ENCODE measurements at regions not wholly inside any gene's neighbourhood (a gene's known extent, or its start where the extent isn't known, plus 50 kb on each side); places are given as distances from the start of the nearest gene placed in this dataset.

- Histone ChIP-seq H3K36me3 (no peaks in the 10 kb centered on the region), H3K4me1 (peaks cover 0 to 6% (median 3%) of the 10 kb centered on the region in 3 donors), H3K27me3 (no peaks in the 10 kb centered on the region), H3K4me3 (no peak overlapping the region), H3K9me3 (no peaks in the 10 kb centered on the region), H3K27ac (no peak overlapping the region)
- FAIRE-seq (no peak), DNase-seq (no peak), ATAC-seq (peak in 3 of 4 donors; percentile 41 to 77 (median 50))
- 58 to 59% methylated on average over 3 of the region's 3 CpGs for WGBS, 2 donors
- intact Hi-C loops (cut with DNase I): no loop called here
- TF ChIP-seq, protein P1, sequence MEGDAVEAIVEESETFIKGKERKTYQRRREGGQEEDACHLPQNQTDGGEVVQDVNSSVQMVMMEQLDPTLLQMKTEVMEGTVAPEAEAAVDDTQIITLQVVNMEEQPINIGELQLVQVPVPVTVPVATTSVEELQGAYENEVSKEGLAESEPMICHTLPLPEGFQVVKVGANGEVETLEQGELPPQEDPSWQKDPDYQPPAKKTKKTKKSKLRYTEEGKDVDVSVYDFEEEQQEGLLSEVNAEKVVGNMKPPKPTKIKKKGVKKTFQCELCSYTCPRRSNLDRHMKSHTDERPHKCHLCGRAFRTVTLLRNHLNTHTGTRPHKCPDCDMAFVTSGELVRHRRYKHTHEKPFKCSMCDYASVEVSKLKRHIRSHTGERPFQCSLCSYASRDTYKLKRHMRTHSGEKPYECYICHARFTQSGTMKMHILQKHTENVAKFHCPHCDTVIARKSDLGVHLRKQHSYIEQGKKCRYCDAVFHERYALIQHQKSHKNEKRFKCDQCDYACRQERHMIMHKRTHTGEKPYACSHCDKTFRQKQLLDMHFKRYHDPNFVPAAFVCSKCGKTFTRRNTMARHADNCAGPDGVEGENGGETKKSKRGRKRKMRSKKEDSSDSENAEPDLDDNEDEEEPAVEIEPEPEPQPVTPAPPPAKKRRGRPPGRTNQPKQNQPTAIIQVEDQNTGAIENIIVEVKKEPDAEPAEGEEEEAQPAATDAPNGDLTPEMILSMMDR (IDR thresholded peaks at IDR 0.05): no peak
Measured at GRCh38 chr10:105634281-105634680, 993.2 kb downstream of the SORCS3 start.

- FAIRE-seq (no peak), DNase-seq (no peak), ATAC-seq (no peak)
- Histone ChIP-seq H3K4me1 (peaks cover 0 to 11% (median 3%) of the 10 kb centered on the region in 3 donors), H3K4me3 (no peak overlapping the region), H3K36me3 (no peaks in the 10 kb centered on the region), H3K27me3 (no peaks in the 10 kb centered on the region), H3K27ac (no peak overlapping the region), H3K9me3 (no peaks in the 10 kb centered on the region)
- 75 to 79% methylated on average over 4 of the region's 4 CpGs for WGBS, 2 donors
- intact Hi-C loops (cut with DNase I): no loop called here
- TF ChIP-seq, protein P1 (IDR thresholded peaks at IDR 0.05): no peak
Measured at GRCh38 chr10:105615715-105616365, 974.8 kb downstream of the SORCS3 start.

DNA sequence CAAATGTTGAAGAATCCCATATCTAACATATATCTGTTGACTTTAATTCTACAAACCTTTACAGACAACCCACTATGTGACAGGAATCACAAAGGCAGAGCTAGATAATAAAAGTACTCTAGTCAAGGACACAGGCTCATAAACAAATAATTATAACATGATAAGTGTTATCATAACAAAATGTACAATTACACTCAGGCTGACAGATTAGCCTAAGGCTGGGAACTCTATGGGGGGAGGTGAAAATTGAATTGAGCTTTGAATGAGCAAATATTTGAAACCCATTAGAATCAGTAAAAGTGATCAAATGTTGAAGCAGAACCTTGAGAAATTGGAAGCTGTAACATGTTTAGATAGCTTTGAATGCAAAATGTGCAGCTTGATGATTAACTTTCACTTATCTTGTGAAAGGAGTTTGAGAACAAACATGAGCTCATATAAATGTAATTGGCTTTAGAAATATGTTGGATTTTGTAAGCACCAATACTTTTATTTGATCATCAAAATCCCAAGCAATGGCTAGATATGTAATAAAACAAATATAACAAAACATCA is 970.2 kb downstream of the SORCS3 start:
- FAIRE-seq: peak; percentile 32
- Histone ChIP-seq H3K4me1 (peaks cover 6 to 11% (median 8%) of the 10 kb centered on the region in 3 donors), H3K9me3 (no peaks in the 10 kb centered on the region), H3K27ac (peak overlapping the region in 2 of 4 donors; percentile 20 to 55), H3K4me3 (no peak overlapping the region), H3K36me3 (no peaks in the 10 kb centered on the region), H3K27me3 (no peaks in the 10 kb centered on the region)
- DNase-seq: peak in 3 of 6 donors; percentile 23 to 41 (median 36)
- peak; percentile 80 to 94 (median 90) for ATAC-seq
- TF ChIP-seq, protein P1 (IDR thresholded peaks at IDR 0.05): no peak
- intact Hi-C loops (cut with DNase I): no loop called here

DNA sequence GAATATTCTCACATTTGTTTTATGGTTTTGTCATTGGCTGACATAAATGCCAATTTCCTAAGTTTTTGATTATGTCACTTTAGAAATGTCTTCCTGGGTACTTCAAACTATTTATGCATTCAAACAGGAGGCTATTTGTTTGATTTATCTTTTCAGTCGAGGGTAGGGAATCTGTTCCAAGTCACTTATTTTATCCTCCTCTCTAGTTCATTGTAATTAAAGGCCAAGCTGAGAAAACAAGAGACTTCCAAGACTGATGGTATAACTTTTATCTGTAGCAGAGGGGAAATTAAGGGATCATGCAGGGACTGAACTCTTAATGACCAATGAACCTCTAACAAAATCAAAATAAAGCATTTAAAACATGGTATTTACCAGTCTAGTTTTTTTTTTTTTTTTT is 968.4 kb downstream of the SORCS3 start:
- H3K27ac ChIP-seq: no peak overlapping the region
- no peak overlapping the region for H3K4me3 ChIP-seq
- TF ChIP-seq, protein P1 (IDR thresholded peaks at IDR 0.05): no peak
- WGBS, 2 donors: 15 to 16% methylated on average over 1 of the region's 1 CpG
- H3K4me1 ChIP-seq: peaks cover 6 to 11% (median 8%) of the 10 kb centered on the region in 3 donors
- no peaks in the 10 kb centered on the region for H3K27me3 ChIP-seq
- intact Hi-C loops (cut with DNase I): no loop called here
- no peaks in the 10 kb centered on the region for H3K9me3 ChIP-seq
- no peak for FAIRE-seq
- ATAC-seq: no peak
- DNase-seq: no peak
- no peaks in the 10 kb centered on the region for H3K36me3 ChIP-seq

- intact Hi-C loops (cut with DNase I): no loop called here
Measured at GRCh38 chr10:105605918-105606317, 964.8 kb downstream of the SORCS3 start.

More at GRCh38 chr10:105605918-105606317, 964.8 kb downstream of the SORCS3 start:
- Histone ChIP-seq H3K4me3 (no peak overlapping the region), H3K9me3 (no peaks in the 10 kb centered on the region), H3K27me3 (no peaks in the 10 kb centered on the region), H3K36me3 (no peaks in the 10 kb centered on the region), H3K4me1 (peaks cover 0 to 7% (median 6%) of the 10 kb centered on the region in 3 donors), H3K27ac (no peak overlapping the region)
- TF ChIP-seq, protein P1 (IDR thresholded peaks at IDR 0.05): no peak
- DNase-seq (no peak), FAIRE-seq (no peak), ATAC-seq (no peak)
